ENCODE measurements at regions not wholly inside any gene's neighbourhood (a gene's known extent, or its start where the extent isn't known, plus 50 kb on each side); places are given as distances from the start of the nearest gene placed in this dataset.
"Not testable (repeated sequence)": the region's sequence is repeated elsewhere in the genome, so short reads cannot be mapped to it uniquely, and the experiment has no call there.

- DNase-seq (ENCODE audit: low spot score), result not testable (repeated sequence)
Observed at GRCh38 chr20:30899370-30900079, 357.9 kb upstream of the DEFB115 start.

- not testable (repeated sequence) for DNase-seq (ENCODE audit: low spot score)
Observed at GRCh38 chr20:30900080-30900719, 357.3 kb upstream of the DEFB115 start.

GRCh38 chr20:30905231-30905630, 352.2 kb upstream of the DEFB115 start:
- DNase-seq (ENCODE audit: low spot score), result not testable (repeated sequence)

GRCh38 chr20:30910937-30911725, 346.3 kb upstream of the DEFB115 start:
- no peak for DNase-seq (ENCODE audit: low spot score)

GRCh38 chr20:30911832-30912660, 345.4 kb upstream of the DEFB115 start:
- DNase-seq (ENCODE audit: low spot score), result not testable (repeated sequence)

DNA sequence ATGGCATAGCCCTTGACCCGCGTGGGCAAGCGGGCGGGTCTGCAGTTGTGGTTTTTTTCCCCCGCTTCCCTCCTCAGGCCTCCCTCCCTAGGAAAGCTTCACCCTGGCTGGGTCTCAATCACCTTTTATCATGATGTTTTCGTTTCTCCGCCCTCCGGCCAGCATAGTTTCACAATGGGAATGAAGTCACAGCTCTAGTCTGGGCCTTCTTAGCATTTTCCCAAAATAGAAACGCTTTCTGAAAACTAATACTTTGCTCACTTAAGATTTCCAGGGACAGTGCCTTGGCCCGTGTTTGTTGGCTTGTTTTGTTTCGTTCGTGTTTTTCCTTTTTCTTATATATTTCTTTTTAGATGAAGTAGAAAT, 344.8 kb upstream of the DEFB115 start:
- DNase-seq (ENCODE audit: low spot score), result not testable (repeated sequence)

GRCh38 chr20:30916404-30916803, 341.1 kb upstream of the DEFB115 start:
- DNase-seq (ENCODE audit: low spot score), result not testable (repeated sequence)

GRCh38 chr20:30919514-30920188, 337.8 kb upstream of the DEFB115 start:
- DNase-seq (ENCODE audit: low spot score), result no peak

DNA sequence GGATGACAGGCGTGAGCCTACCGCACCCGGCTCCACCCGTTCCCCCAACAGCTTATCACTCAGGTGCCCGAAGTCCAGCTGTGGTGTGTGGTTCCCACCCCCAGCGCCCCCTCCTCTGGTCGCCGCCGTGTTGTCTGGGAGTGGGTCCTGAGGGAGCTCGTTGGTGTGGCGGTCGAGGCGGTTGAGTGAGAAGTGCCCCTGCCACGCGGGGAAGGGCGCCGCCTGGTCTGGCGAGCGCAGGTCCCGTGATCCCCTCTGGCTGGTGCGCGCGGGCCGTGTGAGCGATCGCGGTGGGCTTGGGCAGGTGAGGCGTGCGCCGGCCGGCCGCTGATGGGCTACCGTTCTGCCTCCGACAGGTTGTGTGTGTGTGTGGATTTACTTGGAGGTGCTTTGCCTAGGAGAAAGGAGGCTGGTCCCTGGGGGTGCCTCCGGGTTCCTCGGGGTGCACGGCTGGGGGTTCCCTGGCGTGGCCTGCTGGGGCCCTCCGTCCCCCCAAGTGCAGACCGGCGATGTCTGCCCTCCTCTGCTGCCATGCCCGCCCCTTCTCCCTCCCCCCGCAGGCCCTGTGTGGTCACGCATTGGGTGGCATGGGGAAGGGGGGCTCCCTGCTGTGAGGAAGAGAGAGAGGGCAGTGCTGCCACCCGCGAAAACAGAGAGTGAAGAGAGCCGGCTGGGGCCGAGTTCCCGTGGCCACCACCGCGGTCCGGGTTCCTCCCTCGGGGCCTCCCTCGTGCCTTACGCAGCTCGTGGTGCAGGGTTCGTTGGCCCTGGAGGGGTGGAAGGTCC, 336.0 kb upstream of the DEFB115 start:
- no peak for DNase-seq (ENCODE audit: low spot score)

GRCh38 chr20:30922129-30922528, 335.3 kb upstream of the DEFB115 start:
- no peak for DNase-seq (ENCODE audit: low spot score)

- no peak for DNase-seq (ENCODE audit: low spot score)
Observed at GRCh38 chr20:30937790-30938189, 319.7 kb upstream of the DEFB115 start.

DNA sequence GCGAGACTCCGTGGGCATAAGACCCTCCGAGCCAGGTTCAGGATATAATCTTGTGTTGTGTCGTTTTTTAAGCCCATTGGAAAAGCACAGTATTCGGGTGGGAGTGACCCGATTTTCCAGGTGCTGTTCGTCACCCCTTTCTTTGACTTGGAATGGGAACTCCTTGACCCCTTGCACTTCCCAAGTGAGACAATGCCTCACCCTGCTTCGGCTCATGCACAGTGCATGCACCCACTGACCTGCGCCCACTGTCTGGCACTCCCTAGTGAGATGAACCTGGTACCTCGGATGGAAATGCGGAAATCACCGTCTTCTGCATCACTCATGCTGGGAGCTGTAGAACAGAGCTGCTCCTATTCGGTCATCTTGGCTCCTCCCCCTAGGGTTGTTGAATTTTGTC, 307.7 kb upstream of the DEFB115 start:
- no peak for DNase-seq (ENCODE audit: low spot score)

DNA sequence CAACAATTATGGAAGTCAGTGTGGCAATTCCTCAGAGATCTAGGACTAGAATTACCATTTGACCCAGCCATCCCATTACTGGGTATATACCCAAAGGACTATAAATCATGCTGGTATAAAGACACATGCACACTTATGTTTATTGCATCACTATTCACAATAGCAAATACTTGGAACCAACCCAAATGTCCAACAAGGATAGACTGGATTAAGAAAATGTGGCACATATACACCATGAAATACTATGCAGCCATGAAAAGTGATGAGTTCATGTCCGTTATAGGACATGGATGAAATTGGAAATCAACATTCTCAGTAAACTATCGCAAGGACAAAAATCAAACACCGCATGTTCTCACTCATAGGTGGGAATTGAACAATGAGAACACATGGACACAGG, 306.4 kb upstream of the DEFB115 start:
- not testable (repeated sequence) for DNase-seq (ENCODE audit: low spot score)

DNA sequence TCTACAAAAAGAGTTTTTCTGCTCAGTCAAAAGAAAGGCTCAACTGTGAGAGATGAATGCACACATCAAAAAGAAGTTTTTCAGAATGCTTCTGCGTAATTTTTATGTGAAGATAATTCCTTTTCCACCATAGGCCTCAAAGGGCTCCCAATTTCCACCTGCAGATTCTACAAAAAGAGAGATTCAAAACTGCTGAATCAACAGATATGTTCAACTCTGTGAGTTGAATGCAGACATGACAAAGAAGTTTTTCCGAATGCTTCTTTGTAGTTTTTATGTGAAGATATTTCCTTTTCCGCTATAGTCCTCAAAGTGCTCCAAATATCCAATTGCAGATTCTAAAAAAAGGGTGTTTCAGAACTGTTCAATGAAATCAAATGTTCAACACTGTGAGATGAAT, 300.8 kb upstream of the DEFB115 start:
- DNase-seq (ENCODE audit: low spot score), result not testable (repeated sequence)

GRCh38 chr20:30959208-30959607, 298.3 kb upstream of the DEFB115 start:
- not testable (repeated sequence) for DNase-seq (ENCODE audit: low spot score)

DNA sequence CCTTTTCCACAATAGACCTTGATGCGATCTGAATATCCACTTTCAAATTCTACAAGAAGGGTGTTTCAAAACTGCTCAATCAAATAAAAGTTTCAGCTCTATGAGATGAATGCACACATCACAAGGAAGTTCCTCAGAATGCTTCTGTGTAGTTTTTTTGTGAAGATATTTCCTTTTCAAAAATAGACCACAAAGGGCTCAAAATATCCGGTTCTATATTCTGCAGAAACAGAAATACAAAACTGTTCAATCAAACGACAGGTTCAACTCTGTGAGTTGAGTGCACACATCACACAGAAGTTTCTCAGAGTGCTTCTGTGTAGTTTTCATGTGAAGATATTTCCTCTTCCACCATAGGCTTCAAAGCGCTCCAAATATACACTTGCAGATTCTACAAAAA, 293.9 kb upstream of the DEFB115 start:
- no peak for DNase-seq (ENCODE audit: low spot score)

GRCh38 chr20:30975859-30976258, 281.6 kb upstream of the DEFB115 start:
- not testable (repeated sequence) for DNase-seq (ENCODE audit: low spot score)

- no peak for DNase-seq (ENCODE audit: low spot score)
Observed at GRCh38 chr20:30985386-30985785, 272.1 kb upstream of the DEFB115 start.
